ENCODE measurements at regions not wholly inside any gene's neighbourhood (a gene's known extent, or its start where the extent isn't known, plus 50 kb on each side); places are given as distances from the start of the nearest gene placed in this dataset.

GRCh38 chr13:39840201-39840600 lies 184.7 kb downstream of the COG6 start:
- Histone ChIP-seq H3K9me3 (ENCODE audit: control insufficient read depth in 2 of 3, low read length in 3 of 3) (no peaks in the 10 kb centered on the region), H3K27ac (ENCODE audit: low read depth, low read length) (no peak overlapping the region), H3K27me3 (ENCODE audit: control insufficient read depth in 2 of 2, insufficient read depth in 2 of 2, low read length in 2 of 2) (no peaks in the 10 kb centered on the region), H3K4me3 (ENCODE audit: low read length) (no peak overlapping the region), H3K4me1 (ENCODE audit: control insufficient read depth in 2 of 2, insufficient read depth in 2 of 2, low read length in 2 of 2) (no peaks in the 10 kb centered on the region), H3K36me3 (ENCODE audit: control insufficient read depth in 2 of 3, insufficient read depth in 3 of 3, low read length in 3 of 3) (no peaks in the 10 kb centered on the region)
- Mint-ChIP-seq H3K36me3 (peaks cover 0 to 3% (median 0%) of the 10 kb centered on the region in 5 donors), H3K27me3 (peaks cover 0 to 6% (median 0%) of the 10 kb centered on the region in 5 donors), H3K4me3 (no peak overlapping the region), H3K27ac (no peak overlapping the region), H3K9me3 (peaks cover 0 to 10% (median 0%) of the 10 kb centered on the region in 11 donors), H3K4me1 (peaks cover 0 to 3% (median 0%) of the 10 kb centered on the region in 7 donors)
- ChIA-PET CTCF (no interaction called here), POLR2A (no interaction called here)
- DNase-seq (no peak), ATAC-seq (no peak)
- intact Hi-C loops (cut with micrococcal nuclease) = no loop called here

- no peaks in the 10 kb centered on the region for H3K4me1 Mint-ChIP-seq
- peaks cover 0 to 6% (median 0%) of the 10 kb centered on the region in 5 donors for H3K27me3 Mint-ChIP-seq
- H3K9me3 Mint-ChIP-seq = peaks cover 6 to 25% (median 14%) of the 10 kb centered on the region in 11 donors
- intact Hi-C loops (cut with micrococcal nuclease) = no loop called here
- no peak for ATAC-seq
- H3K27ac Mint-ChIP-seq = no peak overlapping the region
- H3K27me3 ChIP-seq (ENCODE audit: control insufficient read depth in 2 of 2, insufficient read depth in 2 of 2, low read length in 2 of 2) = no peaks in the 10 kb centered on the region
- POLR2A ChIA-PET = no interaction called here
- no peak for DNase-seq
- no peaks in the 10 kb centered on the region for H3K9me3 ChIP-seq (ENCODE audit: control insufficient read depth in 2 of 3, low read length in 3 of 3)
- H3K36me3 Mint-ChIP-seq = peaks cover 0 to 10% (median 0%) of the 10 kb centered on the region in 5 donors
- CTCF ChIA-PET = no interaction called here
- H3K4me1 ChIP-seq (ENCODE audit: control insufficient read depth in 2 of 2, insufficient read depth in 2 of 2, low read length in 2 of 2) = no peaks in the 10 kb centered on the region
- no peak overlapping the region for H3K4me3 Mint-ChIP-seq
- no peak overlapping the region for H3K27ac ChIP-seq (ENCODE audit: low read depth, low read length)
- no peaks in the 10 kb centered on the region for H3K36me3 ChIP-seq (ENCODE audit: control insufficient read depth in 2 of 3, insufficient read depth in 3 of 3, low read length in 3 of 3)
- no peak overlapping the region for H3K4me3 ChIP-seq (ENCODE audit: low read length)
These were observed 191.9 kb downstream of the COG6 start for GRCh38 chr13:39847336-39847735.

- POLR2A ChIA-PET = no interaction called here
- CTCF ChIA-PET = interaction anchor here (0.7 kb wide), 1 partner anchor 161 kb away, joined by 3 read pairs; no protein-coding TSS in a partner anchor
These were observed 199.8 kb downstream of the COG6 start for GRCh38 chr13:39855236-39855635.

GRCh38 chr13:39856714-39857113 lies 201.3 kb downstream of the COG6 start:
- CTCF ChIA-PET = no interaction called here
- intact Hi-C loops (cut with micrococcal nuclease) = no loop called here

More at GRCh38 chr13:39855236-39855635, 199.8 kb downstream of the COG6 start:
- peaks cover 5 to 19% (median 16%) of the 10 kb centered on the region in 5 donors for H3K27me3 Mint-ChIP-seq
- ATAC-seq (no peak), DNase-seq (no peak)
- intact Hi-C loops (cut with micrococcal nuclease) = no loop called here
- no peak overlapping the region for H3K27ac Mint-ChIP-seq
- no peaks in the 10 kb centered on the region for H3K27me3 ChIP-seq (ENCODE audit: control insufficient read depth in 2 of 2, insufficient read depth in 2 of 2, low read length in 2 of 2)
- H3K4me1 Mint-ChIP-seq = peaks cover 0 to 5% (median 0%) of the 10 kb centered on the region in 7 donors
- peaks cover 0 to 15% (median 7%) of the 10 kb centered on the region in 5 donors for H3K36me3 Mint-ChIP-seq
- no peaks in the 10 kb centered on the region for H3K9me3 ChIP-seq (ENCODE audit: control insufficient read depth in 2 of 3, low read length in 3 of 3)
- peaks cover 7 to 34% (median 23%) of the 10 kb centered on the region in 11 donors for H3K9me3 Mint-ChIP-seq
- H3K36me3 ChIP-seq (ENCODE audit: control insufficient read depth in 2 of 3, insufficient read depth in 3 of 3, low read length in 3 of 3) = no peaks in the 10 kb centered on the region
- no peaks in the 10 kb centered on the region for H3K4me1 ChIP-seq (ENCODE audit: control insufficient read depth in 2 of 2, insufficient read depth in 2 of 2, low read length in 2 of 2)
- no peak overlapping the region for H3K4me3 ChIP-seq (ENCODE audit: low read length)
- H3K4me3 Mint-ChIP-seq = no peak overlapping the region
- H3K27ac ChIP-seq (ENCODE audit: low read depth, low read length) = no peak overlapping the region

GRCh38 chr13:39858794-39859193 lies 203.3 kb downstream of the COG6 start:
- intact Hi-C loops (cut with micrococcal nuclease) = no loop called here
- ATAC-seq = no peak
- ChIA-PET POLR2A (no interaction called here), CTCF (no interaction called here)
- H3K27ac Mint-ChIP-seq = no peak overlapping the region
- H3K4me3 Mint-ChIP-seq = no peak overlapping the region
- Histone ChIP-seq H3K9me3 (ENCODE audit: control insufficient read depth in 2 of 3, low read length in 3 of 3) (no peaks in the 10 kb centered on the region), H3K27me3 (ENCODE audit: control insufficient read depth in 2 of 2, insufficient read depth in 2 of 2, low read length in 2 of 2) (no peaks in the 10 kb centered on the region), H3K27ac (ENCODE audit: low read depth, low read length) (no peak overlapping the region), H3K4me3 (ENCODE audit: low read length) (no peak overlapping the region), H3K36me3 (ENCODE audit: control insufficient read depth in 2 of 3, insufficient read depth in 3 of 3, low read length in 3 of 3) (no peaks in the 10 kb centered on the region), H3K4me1 (ENCODE audit: control insufficient read depth in 2 of 2, insufficient read depth in 2 of 2, low read length in 2 of 2) (no peaks in the 10 kb centered on the region)
- H3K36me3 Mint-ChIP-seq = peaks cover 0 to 4% (median 0%) of the 10 kb centered on the region in 5 donors
- H3K27me3 Mint-ChIP-seq = peaks cover 0 to 17% (median 11%) of the 10 kb centered on the region in 5 donors
- DNase-seq = no peak
- peaks cover 0 to 6% (median 5%) of the 10 kb centered on the region in 11 donors for H3K9me3 Mint-ChIP-seq
- peaks cover 0 to 5% (median 0%) of the 10 kb centered on the region in 7 donors for H3K4me1 Mint-ChIP-seq

More at GRCh38 chr13:39856714-39857113, 201.3 kb downstream of the COG6 start:
- peaks cover 0 to 15% (median 5%) of the 10 kb centered on the region in 5 donors for H3K36me3 Mint-ChIP-seq
- no peak overlapping the region for H3K27ac Mint-ChIP-seq
- H3K4me3 Mint-ChIP-seq = no peak overlapping the region
- POLR2A ChIA-PET = no interaction called here
- DNase-seq (no peak), ATAC-seq (no peak)
- Histone ChIP-seq H3K27ac (ENCODE audit: low read depth, low read length) (no peak overlapping the region), H3K9me3 (ENCODE audit: control insufficient read depth in 2 of 3, low read length in 3 of 3) (no peaks in the 10 kb centered on the region), H3K4me1 (ENCODE audit: control insufficient read depth in 2 of 2, insufficient read depth in 2 of 2, low read length in 2 of 2) (no peaks in the 10 kb centered on the region), H3K27me3 (ENCODE audit: control insufficient read depth in 2 of 2, insufficient read depth in 2 of 2, low read length in 2 of 2) (no peaks in the 10 kb centered on the region), H3K4me3 (ENCODE audit: low read length) (no peak overlapping the region), H3K36me3 (ENCODE audit: control insufficient read depth in 2 of 3, insufficient read depth in 3 of 3, low read length in 3 of 3) (no peaks in the 10 kb centered on the region)
- peaks cover 0 to 26% (median 18%) of the 10 kb centered on the region in 11 donors for H3K9me3 Mint-ChIP-seq
- H3K27me3 Mint-ChIP-seq = peaks cover 4 to 19% (median 16%) of the 10 kb centered on the region in 5 donors
- H3K4me1 Mint-ChIP-seq = peaks cover 0 to 5% (median 0%) of the 10 kb centered on the region in 7 donors

GRCh38 chr13:39859898-39860297 lies 204.4 kb downstream of the COG6 start:
- Histone ChIP-seq H3K4me1 (ENCODE audit: control insufficient read depth in 2 of 2, insufficient read depth in 2 of 2, low read length in 2 of 2) (no peaks in the 10 kb centered on the region), H3K9me3 (ENCODE audit: control insufficient read depth in 2 of 3, low read length in 3 of 3) (no peaks in the 10 kb centered on the region), H3K36me3 (ENCODE audit: control insufficient read depth in 2 of 3, insufficient read depth in 3 of 3, low read length in 3 of 3) (no peaks in the 10 kb centered on the region), H3K27me3 (ENCODE audit: control insufficient read depth in 2 of 2, insufficient read depth in 2 of 2, low read length in 2 of 2) (no peaks in the 10 kb centered on the region), H3K4me3 (ENCODE audit: low read length) (no peak overlapping the region), H3K27ac (ENCODE audit: low read depth, low read length) (no peak overlapping the region)
- ATAC-seq (no peak), DNase-seq (no peak)
- Mint-ChIP-seq H3K36me3 (no peaks in the 10 kb centered on the region), H3K4me1 (peaks cover 0 to 5% (median 0%) of the 10 kb centered on the region in 7 donors), H3K4me3 (no peak overlapping the region), H3K9me3 (peaks cover 0 to 3% (median 0%) of the 10 kb centered on the region in 11 donors), H3K27ac (no peak overlapping the region), H3K27me3 (peaks cover 0 to 13% (median 11%) of the 10 kb centered on the region in 5 donors)
- intact Hi-C loops (cut with micrococcal nuclease) = no loop called here
- ChIA-PET CTCF (no interaction called here), POLR2A (no interaction called here)

- H3K9me3 Mint-ChIP-seq = peaks cover 0 to 8% (median 0%) of the 10 kb centered on the region in 11 donors
- H3K9me3 ChIP-seq (ENCODE audit: control insufficient read depth in 2 of 3, low read length in 3 of 3) = no peaks in the 10 kb centered on the region
- H3K27me3 ChIP-seq (ENCODE audit: control insufficient read depth in 2 of 2, insufficient read depth in 2 of 2, low read length in 2 of 2) = no peaks in the 10 kb centered on the region
- H3K27ac ChIP-seq (ENCODE audit: low read depth, low read length) = no peak overlapping the region
- H3K4me3 Mint-ChIP-seq = no peak overlapping the region
- H3K4me3 ChIP-seq (ENCODE audit: low read length) = no peak overlapping the region
- intact Hi-C loops (cut with micrococcal nuclease) = no loop called here
- no peaks in the 10 kb centered on the region for H3K36me3 ChIP-seq (ENCODE audit: control insufficient read depth in 2 of 3, insufficient read depth in 3 of 3, low read length in 3 of 3)
- ChIA-PET CTCF (no interaction called here), POLR2A (no interaction called here)
- H3K4me1 Mint-ChIP-seq = peaks cover 0 to 7% (median 5%) of the 10 kb centered on the region in 7 donors
- H3K36me3 Mint-ChIP-seq = no peaks in the 10 kb centered on the region
- H3K27me3 Mint-ChIP-seq = peaks cover 0 to 5% (median 3%) of the 10 kb centered on the region in 5 donors
- ATAC-seq (no peak), DNase-seq (no peak)
- H3K27ac Mint-ChIP-seq = no peak overlapping the region
- no peaks in the 10 kb centered on the region for H3K4me1 ChIP-seq (ENCODE audit: control insufficient read depth in 2 of 2, insufficient read depth in 2 of 2, low read length in 2 of 2)
These were observed 207.4 kb downstream of the COG6 start for GRCh38 chr13:39862900-39863299.

Data from naive thymus-derived CD4-positive, alpha-beta T cell (primary cell).